ENCODE measurements at regions not wholly inside any gene's neighbourhood (a gene's known extent, or its start where the extent isn't known, plus 50 kb on each side); places are given as distances from the start of the nearest gene placed in this dataset.
"Not testable (repeated sequence)": the region's sequence is repeated elsewhere in the genome, so short reads cannot be mapped to it uniquely, and the experiment has no call there.

GRCh38 chr1:56257726-56258125 is 321.6 kb downstream of the PLPP3 start:
- DNase-seq = no peak

- no peak for DNase-seq
Measured at GRCh38 chr1:56256153-56257000, 323.0 kb downstream of the PLPP3 start.

GRCh38 chr1:56255516-56256152 is 323.7 kb downstream of the PLPP3 start:
- DNase-seq = no peak

GRCh38 chr1:56254130-56254529 is 325.2 kb downstream of the PLPP3 start:
- DNase-seq = no peak

GRCh38 chr1:56250809-56251208 is 328.6 kb downstream of the PLPP3 start:
- DNase-seq = no peak

GRCh38 chr1:56249234-56249633 is 330.1 kb downstream of the PLPP3 start:
- no peak for DNase-seq

- DNase-seq = no peak
Measured at GRCh38 chr1:56248138-56248537, 331.2 kb downstream of the PLPP3 start.

GRCh38 chr1:56246726-56247125 is 332.6 kb downstream of the PLPP3 start:
- not testable (repeated sequence) for DNase-seq

GRCh38 chr1:56240400-56240799 is 339.0 kb downstream of the PLPP3 start:
- DNase-seq = no peak

- DNase-seq = no peak
Measured at GRCh38 chr1:56237491-56238064, 341.8 kb downstream of the PLPP3 start.

- DNase-seq = no peak
Measured at GRCh38 chr1:56236688-56237087, 342.7 kb downstream of the PLPP3 start.

GRCh38 chr1:56235909-56236510 is 343.4 kb downstream of the PLPP3 start:
- DNase-seq = peak; percentile 61

GRCh38 chr1:56229186-56229585 is 350.2 kb downstream of the PLPP3 start:
- peak; percentile 73 for DNase-seq

- DNase-seq = no peak
Measured at GRCh38 chr1:56227886-56228285, 351.5 kb downstream of the PLPP3 start.

GRCh38 chr1:56227401-56227800 is 352.0 kb downstream of the PLPP3 start:
- DNase-seq = no peak

- DNase-seq = no peak
Measured at GRCh38 chr1:56225964-56226815, 353.2 kb downstream of the PLPP3 start.

- no peak for DNase-seq
Measured at GRCh38 chr1:56223968-56224367, 355.4 kb downstream of the PLPP3 start.

GRCh38 chr1:56222914-56223540 is 356.3 kb downstream of the PLPP3 start:
- no peak for DNase-seq

- no peak for DNase-seq
Measured at GRCh38 chr1:56220021-56220420, 359.3 kb downstream of the PLPP3 start.

- no peak for DNase-seq
Measured at GRCh38 chr1:56218023-56218422, 361.3 kb downstream of the PLPP3 start.

- DNase-seq = no peak
Measured at GRCh38 chr1:56216218-56216617, 363.1 kb downstream of the PLPP3 start.

- DNase-seq = no peak
Measured at GRCh38 chr1:56215771-56216170, 363.6 kb downstream of the PLPP3 start.
